ENCODE measurements at regions not wholly inside any gene's neighbourhood (a gene's known extent, or its start where the extent isn't known, plus 50 kb on each side); places are given as distances from the start of the nearest gene placed in this dataset.

DNA sequence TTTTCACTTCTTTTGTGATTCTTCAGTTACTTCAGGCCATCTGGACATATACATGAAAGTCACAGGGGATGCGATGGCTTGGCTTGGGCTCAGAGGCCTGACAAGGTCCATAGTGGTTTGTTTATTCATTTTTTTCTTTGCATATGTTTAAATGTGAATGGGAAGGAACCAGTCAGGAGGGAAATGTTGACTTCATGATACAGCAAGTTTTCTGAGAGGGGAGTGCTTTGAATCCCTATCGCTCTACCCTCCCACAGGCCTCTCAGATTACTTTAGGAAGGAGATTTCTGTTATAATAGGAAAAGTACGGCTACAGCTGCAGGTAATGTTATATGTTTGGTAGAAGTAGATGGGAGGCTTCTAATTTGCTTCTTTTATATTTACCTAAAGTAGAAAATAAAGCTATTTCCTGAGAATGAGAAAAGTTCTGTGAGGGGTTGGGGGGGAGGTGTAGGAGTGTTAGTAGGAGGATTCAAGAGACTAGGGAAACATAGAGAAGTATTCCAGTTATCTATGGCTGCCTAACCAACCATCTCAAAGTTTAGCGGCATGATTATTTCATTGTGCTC is 322.9 kb downstream of the RAPGEF2 start:
- TF ChIP-seq POLR2A (IDR thresholded peaks at IDR 0.05; ENCODE audit: low read length) (no peak), GATA1 (IDR thresholded peaks at IDR 0.05; ENCODE audit: low read depth, low read length) (no peak)

Measured in erythroblast (primary cell).